Activated CD8-positive, alpha-beta T cell treated with anti-CD3 and anti-CD28 coated beads for 36 hours (primary cell): ENCODE measurements at regions not wholly inside any gene's neighbourhood (a gene's known extent, or its start where the extent isn't known, plus 50 kb on each side); places are given as distances from the start of the nearest gene placed in this dataset.

Experiments
- ATAC-seq: fragments of 200-7000 bp; cut with Tn5 transposase; one replicate; pipeline ENCODE4 v1.10.0; 2021; ENCODE audit warnings: mild to moderate bottlenecking, moderate library complexity
- CTCF ChIA-PET: fragments of 350-600 bp; sonication (Branson Sonifier 250); formaldehyde crosslinking; loops from one replicate; lab custom pipeline; 2021; ENCODE audit warnings: antibody characterized with exemption; lab: Charles Lee
- POLR2A ChIA-PET: fragments of 350-600 bp; sonication (Branson Sonifier 250); formaldehyde crosslinking; loops from one replicate; lab custom pipeline; 2021; ENCODE audit warnings: antibody characterized with exemption; lab: Charles Lee
- DNase-seq: peaks from one replicate; pipeline ENCODE4 v3.0.0-alpha.2; 2020
- H3K27ac Mint-ChIP-seq: one replicate; pipeline ENCODE4 v1.8.0; 2021; ENCODE audit warnings: mild to moderate bottlenecking, mixed read lengths
- H3K27me3 Mint-ChIP-seq: one replicate; pipeline ENCODE4 v1.8.0; 2021; ENCODE audit warnings: mixed read lengths
- H3K36me3 Mint-ChIP-seq: one replicate; pipeline ENCODE4 v1.8.0; 2021; ENCODE audit warnings: low read depth, mixed read lengths
- H3K4me1 Mint-ChIP-seq: one replicate; pipeline ENCODE4 v1.8.0; 2021; ENCODE audit warnings: low read depth, mixed read lengths
- H3K4me3 Mint-ChIP-seq: one replicate; pipeline ENCODE4 v1.8.0; 2021; ENCODE audit warnings: mild to moderate bottlenecking, moderate library complexity, mixed read lengths
- H3K9me3 Mint-ChIP-seq: one replicate; pipeline ENCODE4 v1.8.0; 2021; ENCODE audit warnings: mixed read lengths
- intact Hi-C: fragments of 100-400 bp; cut with micrococcal nuclease; formaldehyde crosslinking; loops from one replicate; pipeline ENCODE4 v1.10.0; 2022
- TF ChIP-seq, protein P1 (sequence below): fragments of 200-600 bp; IDR thresholded peaks from one replicate; pipeline ENCODE4 v1.8.0; 2022; ENCODE audit warnings: antibody characterized with exemption, mild to moderate bottlenecking

DNA sequence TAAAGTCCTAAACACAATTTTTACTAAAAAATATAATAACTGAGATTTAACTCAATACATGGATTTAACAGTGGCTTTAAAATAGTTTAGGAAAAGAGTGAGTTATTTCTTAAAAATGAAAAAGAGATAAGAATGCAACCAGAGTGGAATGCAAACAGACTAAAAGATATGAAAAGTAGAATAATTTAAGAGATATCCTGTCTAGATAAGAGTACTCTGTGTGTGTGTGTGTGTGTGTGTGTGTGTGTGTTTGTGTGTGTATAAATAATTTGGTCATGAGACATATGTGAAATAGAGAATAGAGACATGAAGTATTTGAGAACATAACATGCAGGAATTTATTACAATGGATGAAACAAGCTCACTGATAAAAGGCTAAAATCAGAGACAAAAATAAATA is 986.9 kb upstream of the CHORDC1 start:
- Mint-ChIP-seq H3K27ac (no peak overlapping the region), H3K27me3 (no peaks in the 10 kb centered on the region), H3K36me3 (no peaks in the 10 kb centered on the region), H3K9me3 (no peaks in the 10 kb centered on the region), H3K4me1 (no peaks in the 10 kb centered on the region), H3K4me3 (no peak overlapping the region)
- no peak for DNase-seq
- ATAC-seq = no peak
- intact Hi-C loops = no loop called here
- POLR2A ChIA-PET = no interaction called here
- CTCF ChIA-PET = no interaction called here
- TF ChIP-seq, protein P1, sequence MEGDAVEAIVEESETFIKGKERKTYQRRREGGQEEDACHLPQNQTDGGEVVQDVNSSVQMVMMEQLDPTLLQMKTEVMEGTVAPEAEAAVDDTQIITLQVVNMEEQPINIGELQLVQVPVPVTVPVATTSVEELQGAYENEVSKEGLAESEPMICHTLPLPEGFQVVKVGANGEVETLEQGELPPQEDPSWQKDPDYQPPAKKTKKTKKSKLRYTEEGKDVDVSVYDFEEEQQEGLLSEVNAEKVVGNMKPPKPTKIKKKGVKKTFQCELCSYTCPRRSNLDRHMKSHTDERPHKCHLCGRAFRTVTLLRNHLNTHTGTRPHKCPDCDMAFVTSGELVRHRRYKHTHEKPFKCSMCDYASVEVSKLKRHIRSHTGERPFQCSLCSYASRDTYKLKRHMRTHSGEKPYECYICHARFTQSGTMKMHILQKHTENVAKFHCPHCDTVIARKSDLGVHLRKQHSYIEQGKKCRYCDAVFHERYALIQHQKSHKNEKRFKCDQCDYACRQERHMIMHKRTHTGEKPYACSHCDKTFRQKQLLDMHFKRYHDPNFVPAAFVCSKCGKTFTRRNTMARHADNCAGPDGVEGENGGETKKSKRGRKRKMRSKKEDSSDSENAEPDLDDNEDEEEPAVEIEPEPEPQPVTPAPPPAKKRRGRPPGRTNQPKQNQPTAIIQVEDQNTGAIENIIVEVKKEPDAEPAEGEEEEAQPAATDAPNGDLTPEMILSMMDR = no peak

DNA sequence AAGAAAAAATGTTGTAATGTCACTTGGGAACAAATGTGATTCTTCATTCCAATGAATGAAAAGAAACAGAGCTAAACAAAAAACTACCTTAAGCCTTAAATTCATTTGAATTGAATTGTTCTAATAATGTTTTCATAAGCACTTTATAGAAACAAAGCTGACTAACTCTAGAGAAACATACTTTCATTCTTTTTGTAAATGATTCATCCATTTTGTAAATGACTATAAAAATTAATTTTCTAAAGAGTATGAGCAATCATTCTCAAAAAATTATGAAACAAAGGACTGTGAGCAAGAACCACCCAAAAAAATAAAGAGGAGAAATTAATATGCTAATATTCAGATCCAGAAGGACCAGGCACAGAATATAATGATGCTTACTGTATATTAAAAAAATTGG is 986.5 kb upstream of the CHORDC1 start:
- no peaks in the 10 kb centered on the region for H3K9me3 Mint-ChIP-seq
- POLR2A ChIA-PET = no interaction called here

DNA sequence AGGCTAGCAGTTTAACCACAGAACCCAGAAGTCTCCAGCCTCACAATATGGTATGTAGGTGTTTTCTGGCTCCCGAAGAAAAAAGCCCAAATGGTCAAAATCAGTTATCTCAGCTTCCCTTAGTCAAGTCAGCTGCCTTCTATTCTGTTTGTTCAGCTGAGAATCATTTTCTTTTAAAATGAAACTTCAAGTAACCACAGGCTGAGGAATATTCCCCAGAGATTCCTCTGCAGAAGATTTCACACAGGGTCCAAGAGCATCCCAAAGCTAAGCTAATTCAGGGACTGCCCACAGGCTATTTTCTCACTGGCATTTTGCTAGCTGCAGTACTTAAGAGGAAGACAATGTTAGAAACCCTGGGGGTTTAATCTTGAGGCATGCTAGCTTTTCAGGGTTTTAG is 977.0 kb upstream of the CHORDC1 start:
- POLR2A ChIA-PET = no interaction called here
- Mint-ChIP-seq H3K36me3 (no peaks in the 10 kb centered on the region), H3K4me1 (no peaks in the 10 kb centered on the region), H3K9me3 (peaks cover 3% of the 10 kb centered on the region), H3K27me3 (no peaks in the 10 kb centered on the region), H3K4me3 (no peak overlapping the region), H3K27ac (no peak overlapping the region)
- intact Hi-C loops = no loop called here
- DNase-seq = no peak
- TF ChIP-seq, protein P1 = no peak
- CTCF ChIA-PET = no interaction called here
- no peak for ATAC-seq

More for the DNA sequence above, 986.5 kb upstream of the CHORDC1 start:
- intact Hi-C loops = no loop called here
- ATAC-seq = no peak
- H3K4me3 Mint-ChIP-seq = no peak overlapping the region
- no peaks in the 10 kb centered on the region for H3K4me1 Mint-ChIP-seq
- no peak for DNase-seq
- H3K27ac Mint-ChIP-seq = no peak overlapping the region
- CTCF ChIA-PET = no interaction called here
- TF ChIP-seq, protein P1 = no peak
- no peaks in the 10 kb centered on the region for H3K36me3 Mint-ChIP-seq
- H3K27me3 Mint-ChIP-seq = no peaks in the 10 kb centered on the region

DNA sequence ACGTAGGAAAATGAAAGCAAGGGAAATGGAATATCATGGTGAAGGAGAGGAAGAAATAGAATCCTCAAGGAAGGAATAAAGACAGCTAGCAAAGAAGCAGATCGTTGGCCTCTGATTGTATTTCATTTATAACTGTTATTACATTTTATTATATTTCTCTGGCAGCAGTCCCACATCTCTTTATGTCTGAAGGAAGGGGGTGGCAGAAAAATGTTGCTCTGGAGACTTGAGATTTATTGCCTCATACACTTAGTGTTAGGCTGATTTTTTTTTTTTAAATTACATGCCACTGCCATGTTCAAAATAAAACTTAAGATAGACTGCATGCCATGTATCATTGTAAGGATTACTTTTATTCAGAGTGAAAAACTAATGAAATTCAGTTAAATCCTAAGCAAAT is 971.7 kb upstream of the CHORDC1 start:
- Mint-ChIP-seq H3K4me1 (no peaks in the 10 kb centered on the region), H3K27ac (no peak overlapping the region), H3K27me3 (no peaks in the 10 kb centered on the region), H3K36me3 (no peaks in the 10 kb centered on the region), H3K4me3 (no peak overlapping the region), H3K9me3 (peaks cover 7% of the 10 kb centered on the region)
- ATAC-seq = no peak
- intact Hi-C loops = no loop called here
- POLR2A ChIA-PET = no interaction called here
- CTCF ChIA-PET = no interaction called here
- TF ChIP-seq, protein P1 = no peak
- DNase-seq = no peak

DNA sequence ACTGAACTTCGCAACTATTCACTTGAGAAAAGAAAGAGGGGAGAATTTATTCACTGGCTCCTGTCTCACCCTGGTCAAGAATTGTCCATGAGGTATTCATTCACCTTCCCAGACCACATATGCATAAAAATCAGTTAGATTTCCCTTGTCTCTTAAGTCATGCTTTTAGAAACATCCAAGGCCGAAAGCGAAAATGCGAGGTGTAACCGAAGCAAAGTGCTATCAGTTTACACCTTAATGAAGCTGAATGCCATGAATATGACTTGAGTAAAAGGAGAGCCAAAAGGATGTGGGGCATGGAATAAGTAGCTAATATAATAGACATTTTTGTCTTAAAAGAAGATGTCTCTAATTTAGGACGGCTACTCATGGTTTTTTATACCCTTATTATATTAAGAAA is 965.6 kb upstream of the CHORDC1 start:
- no peak for DNase-seq

More for the DNA sequence above, 965.6 kb upstream of the CHORDC1 start:
- CTCF ChIA-PET = no interaction called here
- POLR2A ChIA-PET = no interaction called here
- Mint-ChIP-seq H3K27ac (no peak overlapping the region), H3K9me3 (peaks cover 2% of the 10 kb centered on the region), H3K4me1 (no peaks in the 10 kb centered on the region), H3K36me3 (no peaks in the 10 kb centered on the region), H3K4me3 (no peak overlapping the region), H3K27me3 (no peaks in the 10 kb centered on the region)
- TF ChIP-seq, protein P1 = no peak
- intact Hi-C loops = no loop called here
- ATAC-seq = no peak
